MM.1S (cell line): ENCODE measurements at regions not wholly inside any gene's neighbourhood (a gene's known extent, or its start where the extent isn't known, plus 50 kb on each side); places are given as distances from the start of the nearest gene placed in this dataset.

Experiments
- CTCF ChIP-seq: fragments of 300-600 bp; sonication (generic); IDR thresholded peaks from 2 replicates; pipeline ENCODE4 v1.5.1; 2016; ENCODE audit warnings: antibody characterized with exemption, low read length, mixed read lengths
- EZH2 ChIP-seq: fragments of 300-600 bp; sonication (generic); optimal IDR thresholded peaks from 2 replicates; pipeline ENCODE3; 2017; ENCODE audit warnings: low read depth, mild to moderate bottlenecking, antibody characterized with exemption, low read length, mixed read lengths
- EZH2phosphoT487 ChIP-seq: fragments of 300-600 bp; sonication (generic); IDR thresholded peaks from 2 replicates; pipeline ENCODE4 v1.6.1; 2018; ENCODE audit warnings: antibody characterized with exemption, low read length

GRCh38 chr1:196059210-196059609 lies 549.0 kb downstream of the KCNT2 start:
- no peak for TF ChIP-seq CTCF
- TF ChIP-seq EZH2, result no peak
- TF ChIP-seq EZH2phosphoT487, result no peak
